T-helper 1 cell (primary cell): ENCODE measurements at regions not wholly inside any gene's neighbourhood (a gene's known extent, or its start where the extent isn't known, plus 50 kb on each side); places are given as distances from the start of the nearest gene placed in this dataset.
"Not testable (repeated sequence)": the region's sequence is repeated elsewhere in the genome, so short reads cannot be mapped to it uniquely, and the experiment has no call there.

Source experiments
- DNase-seq, 5 donors: peaks; one replicate each; pipeline ENCODE4 v3.0.0-alpha.2; 2012 to 2020

DNA sequence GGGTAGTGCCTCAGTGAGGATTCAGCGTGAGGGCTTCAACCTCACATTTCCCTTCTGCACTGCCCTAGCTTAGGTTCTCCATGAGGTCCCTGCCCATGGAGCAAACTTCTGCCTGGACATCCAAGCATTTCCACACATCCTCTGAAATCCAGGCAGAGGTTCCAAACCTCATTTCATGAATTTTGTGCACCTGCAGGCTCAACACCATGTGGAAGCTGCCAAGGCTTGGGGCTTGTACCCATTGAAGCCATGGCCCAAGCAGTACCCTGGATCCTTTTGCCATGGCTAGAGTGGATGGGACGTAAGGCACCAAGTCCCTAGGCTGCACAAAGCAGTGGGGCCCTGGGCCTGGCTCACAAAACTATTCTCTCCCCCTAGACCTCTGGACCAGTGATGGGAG lies 877.1 kb upstream of the KLHL1 start:
- DNase-seq = no peak

- DNase-seq = not testable (repeated sequence)
Measured at GRCh38 chr13:70981219-70981618, 873.0 kb upstream of the KLHL1 start.

- no peak for DNase-seq
Measured at GRCh38 chr13:70969321-70969720, 861.1 kb upstream of the KLHL1 start.

DNA sequence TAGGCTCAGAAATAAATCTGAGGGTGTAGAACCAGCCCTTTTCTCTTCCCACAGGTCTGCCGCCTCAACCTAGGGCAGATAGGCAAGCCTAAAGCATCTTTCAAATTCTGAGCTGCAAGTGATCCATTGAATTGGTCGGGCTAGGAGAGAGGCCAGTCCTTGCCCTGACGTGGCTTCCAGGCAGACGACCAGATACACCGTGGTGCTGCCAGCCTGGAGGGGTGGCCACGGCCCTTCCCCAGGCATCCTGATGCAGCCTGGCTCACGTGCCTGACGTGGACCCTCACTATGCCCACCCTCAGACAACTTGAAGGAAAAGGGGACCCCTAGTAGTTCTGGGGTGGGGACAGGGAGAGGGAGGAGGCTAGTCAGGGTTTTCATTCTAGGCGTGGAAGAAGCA lies 859.3 kb upstream of the KLHL1 start:
- no peak for DNase-seq

- no peak for DNase-seq
Measured at GRCh38 chr13:70964874-70965273, 856.6 kb upstream of the KLHL1 start.

DNA sequence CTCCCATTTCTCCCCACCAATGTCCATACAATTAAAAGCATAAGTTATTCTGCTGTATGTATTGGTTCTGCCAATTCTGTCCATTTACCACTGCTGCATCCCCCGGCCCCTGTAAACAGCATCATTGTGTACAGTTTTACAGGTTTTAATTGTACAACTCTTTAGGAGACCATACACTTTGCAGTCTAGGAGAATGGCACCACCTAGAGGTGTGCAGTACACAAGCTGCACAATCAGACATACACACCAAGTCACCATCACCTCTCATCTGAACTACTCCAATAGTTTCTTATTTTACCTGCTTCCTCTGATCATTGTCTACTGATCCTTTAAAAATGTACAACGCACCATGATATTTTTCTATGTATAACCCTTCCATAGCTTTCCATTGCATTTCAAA lies 855.9 kb upstream of the KLHL1 start:
- no peak for DNase-seq

DNA sequence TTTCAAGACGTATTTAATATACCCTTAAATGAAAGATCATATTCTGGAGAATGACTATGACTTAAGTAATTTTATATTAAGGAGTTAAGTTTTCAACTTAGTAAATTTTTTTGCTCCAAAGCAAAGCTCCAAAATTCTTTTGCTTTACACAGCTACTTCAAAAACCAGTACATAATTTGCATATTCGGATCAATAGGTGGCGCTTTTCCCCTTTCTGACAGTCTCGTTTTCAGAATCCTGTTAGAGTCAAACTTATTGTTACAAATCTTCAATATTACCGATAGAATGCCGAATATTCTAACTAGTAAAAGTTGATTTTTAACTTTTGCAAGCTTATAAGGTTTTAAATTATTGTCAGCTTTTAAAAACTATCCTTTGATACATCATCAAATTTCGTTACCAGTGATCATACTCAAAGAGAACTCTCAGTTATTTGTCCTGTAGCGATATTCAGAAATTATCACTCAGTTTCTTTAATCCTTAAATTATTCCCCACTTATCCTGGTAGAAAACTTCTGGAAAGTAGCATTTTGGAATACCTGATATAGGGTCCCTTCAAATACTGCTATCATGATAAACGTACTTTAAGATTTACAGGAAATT lies 852.7 kb upstream of the KLHL1 start:
- no peak for DNase-seq

GRCh38 chr13:70959035-70959775 lies 851.0 kb upstream of the KLHL1 start:
- no peak for DNase-seq

DNA sequence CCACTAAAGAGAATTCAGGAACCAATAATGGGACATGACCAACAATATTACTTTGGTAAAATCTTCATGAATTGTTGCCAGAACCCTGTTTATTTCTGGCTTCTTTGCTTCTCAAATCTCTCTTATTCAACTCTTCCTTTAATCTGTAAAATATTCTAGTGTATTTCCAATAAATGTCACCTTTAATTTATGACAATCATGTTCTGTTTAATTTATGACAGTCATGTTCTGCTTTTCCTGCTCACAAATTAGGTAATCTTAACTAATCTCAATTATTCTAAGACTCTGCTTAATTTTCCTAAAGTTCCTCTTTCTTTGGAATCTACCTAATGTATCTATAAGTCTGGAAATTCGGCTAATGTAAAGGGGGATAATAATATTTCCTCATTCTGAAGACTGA lies 847.6 kb upstream of the KLHL1 start:
- DNase-seq = no peak

DNA sequence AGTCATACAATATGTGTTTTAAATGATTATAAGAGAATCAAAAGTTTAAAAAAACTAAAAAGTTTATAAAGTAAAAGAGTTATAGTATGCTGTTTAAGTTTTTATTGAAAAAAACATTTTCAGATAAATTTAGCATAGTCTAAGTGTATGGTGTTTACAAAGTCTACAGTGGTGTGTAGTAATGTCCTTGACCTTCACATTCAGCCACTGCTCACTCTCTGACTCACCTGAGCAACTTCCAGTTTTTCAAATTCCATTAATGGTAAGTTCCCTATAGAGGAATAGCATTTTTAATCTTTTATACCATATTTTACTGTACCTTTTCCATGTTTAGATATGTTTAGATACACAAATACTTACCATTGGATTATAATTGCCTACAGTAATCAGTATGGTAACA lies 842.4 kb upstream of the KLHL1 start:
- DNase-seq = no peak

DNA sequence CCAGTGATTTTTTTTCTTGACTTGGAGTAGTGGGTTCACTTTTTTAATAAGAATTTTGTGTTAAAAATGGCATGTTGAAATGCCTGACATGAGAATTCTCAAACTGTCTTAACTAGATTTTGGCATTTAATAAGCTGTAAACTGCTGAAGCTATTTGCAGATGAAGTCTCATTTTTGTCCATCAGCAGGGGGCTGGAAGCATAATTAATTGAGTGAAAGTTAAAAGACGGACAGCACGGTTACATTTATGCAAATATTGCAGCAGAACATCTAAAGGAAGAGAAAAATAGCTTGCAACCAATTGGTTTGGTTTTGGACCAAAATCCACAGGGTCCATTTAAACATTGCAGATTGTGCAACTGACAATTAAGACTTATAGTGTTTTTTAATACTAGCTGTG lies 837.3 kb upstream of the KLHL1 start:
- no peak for DNase-seq

- no peak for DNase-seq
Measured at GRCh38 chr13:70941454-70941853, 833.2 kb upstream of the KLHL1 start.

- DNase-seq = no peak
Measured at GRCh38 chr13:70938462-70938861, 830.2 kb upstream of the KLHL1 start.

DNA sequence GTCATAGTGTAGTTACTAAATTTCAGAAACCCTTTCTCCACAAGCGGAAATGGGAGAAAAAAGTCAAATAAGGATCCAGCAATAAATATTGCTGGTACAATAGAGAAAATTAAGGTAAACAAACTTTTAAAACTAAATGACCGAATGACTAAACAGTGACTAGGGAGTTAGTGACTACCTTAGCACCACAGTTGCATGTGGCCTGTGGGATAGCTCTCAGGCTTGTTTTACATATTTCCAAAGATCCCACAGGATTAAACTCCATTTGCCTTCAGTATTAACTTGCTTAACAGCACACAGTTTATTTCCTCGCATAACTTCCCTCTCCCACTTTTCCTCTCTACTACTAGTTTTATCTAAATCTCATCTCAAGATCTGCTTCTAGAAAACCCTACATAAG lies 824.3 kb upstream of the KLHL1 start:
- DNase-seq = no peak

GRCh38 chr13:70923863-70924752 lies 815.9 kb upstream of the KLHL1 start:
- no peak for DNase-seq

DNA sequence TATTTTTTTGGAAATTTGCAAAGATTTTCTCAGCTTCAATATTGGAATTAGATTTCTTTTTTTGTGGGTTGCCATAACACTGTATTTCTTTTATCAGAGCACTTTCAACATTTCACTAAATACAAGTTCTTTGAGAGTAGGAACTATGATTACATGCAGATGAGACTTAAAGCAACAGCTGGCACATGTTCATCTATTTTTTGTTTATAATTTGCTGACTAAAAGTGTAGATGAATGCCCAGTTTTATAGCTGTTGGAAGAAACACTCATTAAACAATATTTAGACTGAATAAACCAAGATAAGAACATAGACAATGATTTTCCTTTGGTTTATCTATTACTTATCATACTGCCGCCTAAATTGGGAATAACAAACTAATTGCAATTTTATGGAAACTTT lies 803.0 kb upstream of the KLHL1 start:
- DNase-seq = no peak

GRCh38 chr13:70908795-70909194 lies 800.5 kb upstream of the KLHL1 start:
- no peak for DNase-seq

DNA sequence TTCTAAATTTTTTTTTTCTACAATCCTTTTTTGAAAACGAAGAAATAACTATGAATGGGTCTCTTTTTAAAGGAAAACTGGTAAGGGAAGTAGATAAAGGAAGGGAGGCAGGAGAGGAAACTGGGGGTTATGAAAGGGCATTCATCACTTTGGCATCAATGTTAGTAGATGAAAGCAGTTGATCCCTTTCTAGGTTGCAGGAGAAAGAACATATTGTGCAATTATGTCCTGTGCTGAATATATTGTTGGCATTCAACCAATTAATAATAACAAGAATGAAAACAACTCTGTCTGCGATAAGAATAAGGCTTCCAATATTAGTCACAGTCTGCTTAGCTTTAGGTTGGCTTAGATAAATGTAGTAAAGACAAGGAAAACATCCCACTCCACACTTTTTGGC lies 796.8 kb upstream of the KLHL1 start:
- no peak for DNase-seq

DNA sequence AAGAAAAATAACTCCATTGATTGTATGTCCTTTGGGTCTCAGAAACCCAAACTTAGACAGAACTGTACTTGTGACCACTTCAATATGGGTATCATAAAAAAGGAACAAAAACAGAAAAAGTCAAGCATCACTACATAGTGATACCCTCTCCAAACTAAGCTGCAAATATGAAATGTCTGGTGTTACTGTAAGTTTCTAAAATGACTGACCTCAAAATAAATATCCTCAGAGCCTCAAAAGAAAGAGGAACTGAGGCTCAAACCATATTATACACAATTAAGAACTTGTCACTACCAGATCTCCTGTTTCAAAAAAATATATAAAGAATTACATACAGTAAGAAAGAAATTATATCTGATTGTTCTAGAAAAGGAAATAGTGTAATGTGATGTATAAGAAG lies 787.9 kb upstream of the KLHL1 start:
- DNase-seq = no peak

DNA sequence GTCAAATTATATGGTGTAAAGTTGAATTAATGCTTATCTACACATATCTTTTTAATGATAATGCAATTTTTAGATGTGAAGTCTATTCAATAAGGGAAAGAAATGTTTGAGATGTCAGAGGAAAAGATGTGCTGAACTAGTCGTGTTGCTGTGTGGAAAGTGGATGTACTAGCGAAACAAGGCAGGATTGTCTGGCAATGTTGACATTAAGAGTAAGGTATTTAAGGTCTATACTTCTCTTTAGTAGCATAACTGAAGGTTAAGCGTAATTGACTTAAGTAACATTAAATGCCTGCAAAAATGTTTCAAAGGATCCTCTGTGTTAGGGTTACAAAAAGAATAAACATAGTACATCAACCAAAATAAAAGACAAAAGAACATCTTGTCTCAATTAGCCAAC lies 787.3 kb upstream of the KLHL1 start:
- DNase-seq = no peak

DNA sequence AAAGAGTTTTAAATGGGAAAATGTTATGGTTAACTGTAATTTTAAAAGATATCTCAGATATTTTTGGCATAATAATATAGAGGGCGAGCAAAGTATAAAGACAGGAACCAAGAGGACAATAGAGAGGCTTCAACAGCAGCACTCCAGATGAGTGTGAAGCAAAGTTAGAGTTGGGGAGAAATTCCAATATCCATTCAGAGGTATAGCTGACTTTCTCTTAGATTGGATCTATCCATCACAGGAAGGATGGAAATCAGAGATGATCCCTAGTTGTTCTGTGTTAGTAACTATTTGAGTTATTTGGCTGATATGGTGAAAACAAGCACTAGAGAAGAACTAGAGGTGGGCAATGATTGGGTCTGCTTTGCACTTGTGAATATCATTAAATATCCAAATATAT lies 786.0 kb upstream of the KLHL1 start:
- no peak for DNase-seq

- DNase-seq = no peak
Measured at GRCh38 chr13:70893832-70894231, 785.6 kb upstream of the KLHL1 start.

DNA sequence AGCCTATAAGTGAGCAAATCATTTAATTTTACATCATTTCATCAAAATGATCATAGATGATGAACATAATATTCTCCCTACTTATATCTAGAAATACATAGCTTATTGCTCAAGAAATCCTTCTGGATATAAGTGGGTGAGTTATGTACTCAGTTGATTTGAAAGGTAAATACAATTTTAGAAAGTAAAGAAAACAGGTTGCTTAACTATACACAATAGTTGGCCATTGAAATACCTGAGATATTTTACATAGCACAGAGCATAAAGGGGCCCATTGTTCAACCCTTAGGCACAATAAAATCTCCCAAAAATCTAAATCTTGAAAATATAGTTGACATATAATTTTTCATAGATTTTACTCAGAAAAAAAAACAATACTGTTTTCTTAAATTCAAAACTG lies 782.0 kb upstream of the KLHL1 start:
- DNase-seq = no peak

- no peak for DNase-seq
Measured at GRCh38 chr13:70889163-70889562, 780.9 kb upstream of the KLHL1 start.
